ENCODE measurements at regions not wholly inside any gene's neighbourhood (a gene's known extent, or its start where the extent isn't known, plus 50 kb on each side); places are given as distances from the start of the nearest gene placed in this dataset.

- Histone ChIP-seq H3K9me3 (replicated peaks; ENCODE audit: insufficient read depth, low read length) (no peaks in the 10 kb centered on the region), H3K9ac (ENCODE audit: low read length) (no peak overlapping the region), H4K20me1 (ENCODE audit: insufficient read depth, low read length) (no peaks in the 10 kb centered on the region), H2AFZ (ENCODE audit: low read length) (no peak overlapping the region), H3K27ac (ENCODE audit: low read length) (no peak overlapping the region), H3F3A (ENCODE audit: insufficient read depth, low read length) (no peaks in the 10 kb centered on the region), H3K4me3 (ENCODE audit: low read length) (no peak overlapping the region), H3K79me2 (ENCODE audit: low read length) (no peaks in the 10 kb centered on the region), H3K9me2 (replicated peaks; ENCODE audit: insufficient read depth, low read length) (no peaks in the 10 kb centered on the region), H3K27me3 (replicated peaks; ENCODE audit: insufficient read depth, low read length) (no peaks in the 10 kb centered on the region; the same call in 1 of the 2 replicates), H3K4me1 (ENCODE audit: low read length) (no peaks in the 10 kb centered on the region), H3K36me3 (replicated peaks; ENCODE audit: insufficient read depth, low read length) (no peaks in the 10 kb centered on the region), H3K4me2 (ENCODE audit: low read depth, low read length) (no peak overlapping the region)
- TF ChIP-seq, protein P1, sequence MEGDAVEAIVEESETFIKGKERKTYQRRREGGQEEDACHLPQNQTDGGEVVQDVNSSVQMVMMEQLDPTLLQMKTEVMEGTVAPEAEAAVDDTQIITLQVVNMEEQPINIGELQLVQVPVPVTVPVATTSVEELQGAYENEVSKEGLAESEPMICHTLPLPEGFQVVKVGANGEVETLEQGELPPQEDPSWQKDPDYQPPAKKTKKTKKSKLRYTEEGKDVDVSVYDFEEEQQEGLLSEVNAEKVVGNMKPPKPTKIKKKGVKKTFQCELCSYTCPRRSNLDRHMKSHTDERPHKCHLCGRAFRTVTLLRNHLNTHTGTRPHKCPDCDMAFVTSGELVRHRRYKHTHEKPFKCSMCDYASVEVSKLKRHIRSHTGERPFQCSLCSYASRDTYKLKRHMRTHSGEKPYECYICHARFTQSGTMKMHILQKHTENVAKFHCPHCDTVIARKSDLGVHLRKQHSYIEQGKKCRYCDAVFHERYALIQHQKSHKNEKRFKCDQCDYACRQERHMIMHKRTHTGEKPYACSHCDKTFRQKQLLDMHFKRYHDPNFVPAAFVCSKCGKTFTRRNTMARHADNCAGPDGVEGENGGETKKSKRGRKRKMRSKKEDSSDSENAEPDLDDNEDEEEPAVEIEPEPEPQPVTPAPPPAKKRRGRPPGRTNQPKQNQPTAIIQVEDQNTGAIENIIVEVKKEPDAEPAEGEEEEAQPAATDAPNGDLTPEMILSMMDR (IDR thresholded peaks at IDR 0.05; ENCODE audit: low read length), result no peak
- TF ChIP-seq EZH2phosphoT487 (IDR thresholded peaks at IDR 0.05; ENCODE audit: low read length) (no peak), EZH2 (optimal IDR thresholded peaks at IDR 0.05; ENCODE audit: low read depth, low read length) (no peak)
- DNase-seq, result no peak
These were observed 129.2 kb upstream of the TCERG1L start for GRCh38 chr10:131440405-131441360.

- Histone ChIP-seq H3K27me3 (replicated peaks; ENCODE audit: insufficient read depth, low read length) (no peaks in the 10 kb centered on the region), H3K27ac (ENCODE audit: low read length) (no peak overlapping the region), H3K4me2 (ENCODE audit: low read depth, low read length) (no peak overlapping the region), H3K9ac (ENCODE audit: low read length) (no peak overlapping the region), H3K79me2 (ENCODE audit: low read length) (no peaks in the 10 kb centered on the region), H3K4me1 (ENCODE audit: low read length) (no peaks in the 10 kb centered on the region), H3K9me3 (replicated peaks; ENCODE audit: insufficient read depth, low read length) (no peaks in the 10 kb centered on the region), H3K4me3 (ENCODE audit: low read length) (no peak overlapping the region), H3K36me3 (replicated peaks; ENCODE audit: insufficient read depth, low read length) (no peaks in the 10 kb centered on the region), H2AFZ (ENCODE audit: low read length) (no peak overlapping the region), H4K20me1 (ENCODE audit: insufficient read depth, low read length) (no peaks in the 10 kb centered on the region), H3F3A (ENCODE audit: insufficient read depth, low read length) (no peaks in the 10 kb centered on the region), H3K9me2 (replicated peaks; ENCODE audit: insufficient read depth, low read length) (no peaks in the 10 kb centered on the region)
- DNase-seq, result no peak
- TF ChIP-seq, protein P1 (IDR thresholded peaks at IDR 0.05; ENCODE audit: low read length), result no peak
- TF ChIP-seq EZH2phosphoT487 (IDR thresholded peaks at IDR 0.05; ENCODE audit: low read length) (no peak), EZH2 (optimal IDR thresholded peaks at IDR 0.05; ENCODE audit: low read depth, low read length) (no peak)
These were observed 130.8 kb upstream of the TCERG1L start for GRCh38 chr10:131442271-131442670.

DNA sequence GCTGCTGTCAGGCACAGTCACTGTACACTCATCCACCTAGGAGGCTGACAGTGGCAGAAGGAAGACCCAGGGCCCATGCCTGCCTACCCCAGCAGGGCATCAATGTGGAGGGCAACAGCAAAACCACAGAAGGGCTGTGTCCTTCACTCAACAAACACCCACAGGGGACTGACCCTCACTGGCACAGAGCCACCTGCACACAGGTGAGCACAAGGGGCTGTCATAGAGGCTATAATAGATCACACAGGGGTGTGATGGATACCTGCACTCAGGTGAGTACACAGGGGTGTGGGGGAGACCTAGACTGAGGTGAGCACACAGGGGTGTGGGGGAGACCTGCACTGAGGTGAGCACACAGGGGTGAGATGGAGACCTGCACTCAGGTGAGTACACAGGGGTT lies 132.8 kb upstream of the TCERG1L start:
- H3K9me3 ChIP-seq (replicated peaks; ENCODE audit: insufficient read depth, low read length), result no peaks in the 10 kb centered on the region
- TF ChIP-seq EZH2phosphoT487 (IDR thresholded peaks at IDR 0.05; ENCODE audit: low read length) (no peak), EZH2 (optimal IDR thresholded peaks at IDR 0.05; ENCODE audit: low read depth, low read length) (no peak)
- TF ChIP-seq, protein P1 (IDR thresholded peaks at IDR 0.05; ENCODE audit: low read length), result no peak
- H3K4me1 ChIP-seq (ENCODE audit: low read length), result no peaks in the 10 kb centered on the region
- no peaks in the 10 kb centered on the region for H3K79me2 ChIP-seq (ENCODE audit: low read length)
- no peak for DNase-seq
- no peaks in the 10 kb centered on the region; the same call in 1 of the 2 replicates for H3K27me3 ChIP-seq (replicated peaks; ENCODE audit: insufficient read depth, low read length)
- no peaks in the 10 kb centered on the region for H3F3A ChIP-seq (ENCODE audit: insufficient read depth, low read length)
- no peak overlapping the region for H3K4me2 ChIP-seq (ENCODE audit: low read depth, low read length)
- H4K20me1 ChIP-seq (ENCODE audit: insufficient read depth, low read length), result no peaks in the 10 kb centered on the region
- no peak overlapping the region for H3K27ac ChIP-seq (ENCODE audit: low read length)
- no peaks in the 10 kb centered on the region for H3K36me3 ChIP-seq (replicated peaks; ENCODE audit: insufficient read depth, low read length)
- no peak overlapping the region for H3K9ac ChIP-seq (ENCODE audit: low read length)
- H2AFZ ChIP-seq (ENCODE audit: low read length), result no peak overlapping the region
- H3K4me3 ChIP-seq (ENCODE audit: low read length), result no peak overlapping the region
- H3K9me2 ChIP-seq (replicated peaks; ENCODE audit: insufficient read depth, low read length), result no peaks in the 10 kb centered on the region

All from MM.1S (cell line).